SK-N-SH (cell line): ENCODE measurements at regions not wholly inside any gene's neighbourhood (a gene's known extent, or its start where the extent isn't known, plus 50 kb on each side); places are given as distances from the start of the nearest gene placed in this dataset.

Experiments
- CTCF ChIP-seq: fragments of 200-600 bp; sonication (generic); IDR thresholded peaks from 2 replicates; pipeline ENCODE4 v1.6.1; 2017; ENCODE audit warnings: antibody characterized with exemption, mild to moderate bottlenecking, moderate library complexity
- GABPA ChIP-seq: IDR thresholded peaks from 2 replicates; pipeline ENCODE4 v1.4.0; 2012; ENCODE audit warnings: low read depth, mild to moderate bottlenecking
- PBX3 ChIP-seq: IDR thresholded peaks from 2 replicates; pipeline ENCODE4; 2012
- RCOR1 ChIP-seq: fragments of 150-350 bp; IDR thresholded peaks from 2 replicates; pipeline ENCODE4 v1.6.1; 2017; ENCODE audit warnings: antibody characterized with exemption, low read length

- no peak for TF ChIP-seq GABPA
- TF ChIP-seq RCOR1 = no peak
- no peak for TF ChIP-seq CTCF
- TF ChIP-seq PBX3 = no peak
Observed at GRCh38 chr14:86662334-86662733, 1132.4 kb downstream of the FLRT2 start.
